ENCODE measurements at regions not wholly inside any gene's neighbourhood (a gene's known extent, or its start where the extent isn't known, plus 50 kb on each side); places are given as distances from the start of the nearest gene placed in this dataset.

GRCh38 chr2:186405842-186406241 lies 80.2 kb upstream of the ZC3H15 start:
- no peak overlapping the region for H3K27ac ChIP-seq
- TF ChIP-seq, protein P1, sequence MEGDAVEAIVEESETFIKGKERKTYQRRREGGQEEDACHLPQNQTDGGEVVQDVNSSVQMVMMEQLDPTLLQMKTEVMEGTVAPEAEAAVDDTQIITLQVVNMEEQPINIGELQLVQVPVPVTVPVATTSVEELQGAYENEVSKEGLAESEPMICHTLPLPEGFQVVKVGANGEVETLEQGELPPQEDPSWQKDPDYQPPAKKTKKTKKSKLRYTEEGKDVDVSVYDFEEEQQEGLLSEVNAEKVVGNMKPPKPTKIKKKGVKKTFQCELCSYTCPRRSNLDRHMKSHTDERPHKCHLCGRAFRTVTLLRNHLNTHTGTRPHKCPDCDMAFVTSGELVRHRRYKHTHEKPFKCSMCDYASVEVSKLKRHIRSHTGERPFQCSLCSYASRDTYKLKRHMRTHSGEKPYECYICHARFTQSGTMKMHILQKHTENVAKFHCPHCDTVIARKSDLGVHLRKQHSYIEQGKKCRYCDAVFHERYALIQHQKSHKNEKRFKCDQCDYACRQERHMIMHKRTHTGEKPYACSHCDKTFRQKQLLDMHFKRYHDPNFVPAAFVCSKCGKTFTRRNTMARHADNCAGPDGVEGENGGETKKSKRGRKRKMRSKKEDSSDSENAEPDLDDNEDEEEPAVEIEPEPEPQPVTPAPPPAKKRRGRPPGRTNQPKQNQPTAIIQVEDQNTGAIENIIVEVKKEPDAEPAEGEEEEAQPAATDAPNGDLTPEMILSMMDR (conservative IDR thresholded peaks at IDR 0.05), result no peak
- TF ChIP-seq ZFX (IDR thresholded peaks at IDR 0.05), result no peak

- no peak overlapping the region for H3K27ac ChIP-seq
- TF ChIP-seq, protein P1 (conservative IDR thresholded peaks at IDR 0.05), result no peak
- no peak for TF ChIP-seq ZFX (IDR thresholded peaks at IDR 0.05)
Observed at GRCh38 chr2:186407611-186408010, 78.4 kb upstream of the ZC3H15 start.

GRCh38 chr2:186410802-186411201 lies 75.3 kb upstream of the ZC3H15 start:
- H3K27ac ChIP-seq, result no peak overlapping the region
- TF ChIP-seq, protein P1 (conservative IDR thresholded peaks at IDR 0.05), result no peak
- TF ChIP-seq ZFX (IDR thresholded peaks at IDR 0.05), result no peak

DNA sequence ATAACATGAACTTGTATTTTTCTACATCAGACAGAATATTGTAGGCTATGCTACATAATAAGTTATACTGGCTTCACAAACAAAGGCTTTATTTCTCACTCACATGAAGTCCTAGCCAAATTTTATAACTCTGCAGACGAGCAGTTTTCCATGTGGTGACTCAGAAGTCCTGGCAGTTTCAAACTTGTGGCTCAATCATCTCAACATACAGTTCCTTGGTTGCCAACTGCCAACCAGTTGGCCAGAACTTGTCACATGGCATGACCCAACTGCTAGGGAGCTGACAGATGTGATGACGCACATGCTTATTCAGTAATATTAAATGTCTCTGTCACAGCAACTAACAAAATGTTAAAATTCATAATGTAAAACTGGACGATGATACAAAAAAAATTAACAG lies 63.8 kb upstream of the ZC3H15 start:
- no peak for TF ChIP-seq ZFX (IDR thresholded peaks at IDR 0.05)
- TF ChIP-seq, protein P1 (conservative IDR thresholded peaks at IDR 0.05), result no peak
- no peak overlapping the region for H3K27ac ChIP-seq

- TF ChIP-seq ZFX (IDR thresholded peaks at IDR 0.05), result no peak
- TF ChIP-seq, protein P1 (conservative IDR thresholded peaks at IDR 0.05), result no peak
- no peak overlapping the region for H3K27ac ChIP-seq
Observed at GRCh38 chr2:186423481-186423880, 62.6 kb upstream of the ZC3H15 start.

GRCh38 chr2:186424265-186424664 lies 61.8 kb upstream of the ZC3H15 start:
- no peak for TF ChIP-seq ZFX (IDR thresholded peaks at IDR 0.05)
- TF ChIP-seq, protein P1 (conservative IDR thresholded peaks at IDR 0.05), result no peak

DNA sequence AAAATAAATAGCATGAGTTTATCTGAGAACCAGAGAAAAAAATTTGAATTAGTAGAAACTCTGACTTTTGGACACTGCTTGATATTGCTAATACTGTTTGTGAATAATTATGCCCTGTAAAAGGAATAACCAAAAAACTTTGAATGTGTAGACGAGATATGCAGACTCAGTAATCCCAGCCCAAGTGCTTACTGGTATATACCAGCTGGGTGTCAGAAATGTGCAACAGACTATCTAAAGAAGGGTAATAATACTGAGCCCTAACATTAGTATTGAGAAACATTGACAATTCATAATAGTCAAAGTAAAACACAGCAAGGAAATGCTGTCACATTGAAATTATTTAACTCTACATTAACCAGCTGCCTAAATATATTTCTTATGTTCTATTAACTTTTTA lies 60.5 kb upstream of the ZC3H15 start:
- no peak overlapping the region for H3K27ac ChIP-seq
- TF ChIP-seq ZFX (IDR thresholded peaks at IDR 0.05), result no peak
- TF ChIP-seq, protein P1 (conservative IDR thresholded peaks at IDR 0.05), result no peak

More at GRCh38 chr2:186424265-186424664, 61.8 kb upstream of the ZC3H15 start:
- no peak overlapping the region for H3K27ac ChIP-seq
